NCI-H748 treated with DMSO at 0.1 percent for 48 hours (cell line): ENCODE measurements at regions not wholly inside any gene's neighbourhood (a gene's known extent, or its start where the extent isn't known, plus 50 kb on each side); places are given as distances from the start of the nearest gene placed in this dataset.
A peak's percentile ranks its signal among the peaks of the same experiment; 100 is the strongest.
"Not testable (repeated sequence)": the region's sequence is repeated elsewhere in the genome, so short reads cannot be mapped to it uniquely, and the experiment has no call there.

Experiments
- DNase-seq: peaks from one replicate; lab custom pipeline; 2025; lab: John Stamatoyannopoulos, UW

DNA sequence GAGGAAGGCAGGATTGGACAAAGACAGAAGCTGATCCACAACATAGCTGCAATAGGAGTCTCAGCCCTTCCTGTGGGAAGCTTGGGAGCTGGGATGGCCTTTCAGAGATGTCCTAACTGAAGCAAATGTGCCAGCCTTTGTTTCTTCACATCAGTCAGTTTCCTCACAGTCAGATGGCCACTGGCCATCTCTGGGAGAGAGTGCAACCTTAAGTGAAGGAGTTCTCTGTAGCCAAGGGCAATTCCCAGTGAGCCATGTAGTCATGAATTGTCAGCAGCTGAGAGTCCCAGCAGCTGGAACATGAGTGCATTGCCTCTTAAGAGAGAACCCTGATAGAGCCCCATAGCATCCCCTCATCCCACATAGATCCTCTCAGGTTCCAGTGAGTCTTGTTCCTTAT, 89.1 kb upstream of the LIFR start:
- DNase-seq: no peak

DNA sequence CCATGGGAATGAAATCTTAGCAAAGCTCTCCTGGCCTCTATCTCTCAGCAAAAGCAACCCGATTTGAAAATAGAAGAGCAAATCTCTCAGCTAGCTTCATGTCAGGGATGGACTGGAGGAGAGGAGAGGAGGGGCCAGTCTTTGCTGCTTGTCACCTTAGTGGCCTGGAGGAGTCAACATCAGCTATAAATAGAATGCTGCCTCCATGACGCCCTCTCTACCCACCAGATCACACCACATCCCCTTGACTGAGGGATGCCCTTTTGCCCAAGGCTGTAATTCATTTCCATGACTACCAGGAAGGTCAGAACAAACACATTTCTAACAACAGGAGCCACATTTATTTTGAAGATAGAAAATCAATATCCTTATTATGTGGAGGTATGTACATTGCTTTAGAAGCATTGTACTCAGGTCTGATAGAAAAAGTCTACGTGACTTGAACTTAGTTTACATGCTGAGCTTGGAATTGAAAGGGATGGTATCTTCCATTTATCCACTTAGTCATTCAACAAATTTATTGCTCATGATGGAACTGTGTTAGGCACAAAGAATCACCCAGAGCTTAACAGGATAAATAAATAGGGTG, 92.4 kb upstream of the LIFR start:
- DNase-seq: peak; percentile 81

DNA sequence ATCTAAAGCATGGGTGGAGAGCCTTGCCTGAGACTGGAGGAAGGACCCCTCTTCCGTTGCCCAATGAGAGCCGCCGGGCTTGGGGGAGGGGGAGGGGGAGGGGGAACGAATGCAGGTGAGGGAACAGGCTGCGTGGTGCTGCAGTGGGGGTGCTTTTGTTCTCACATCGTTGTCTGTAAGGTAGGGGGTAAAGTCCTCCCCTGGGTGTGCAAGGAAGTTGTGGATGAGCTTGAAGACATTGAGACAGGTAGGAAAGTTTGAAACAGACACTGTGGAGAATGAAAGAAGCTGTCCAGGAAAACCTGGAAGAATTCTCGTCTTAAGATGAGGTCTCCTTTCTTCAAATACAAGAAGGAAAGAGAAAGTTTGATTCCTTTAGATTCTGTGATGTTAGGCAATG, 94.1 kb upstream of the LIFR start:
- DNase-seq: no peak

DNA sequence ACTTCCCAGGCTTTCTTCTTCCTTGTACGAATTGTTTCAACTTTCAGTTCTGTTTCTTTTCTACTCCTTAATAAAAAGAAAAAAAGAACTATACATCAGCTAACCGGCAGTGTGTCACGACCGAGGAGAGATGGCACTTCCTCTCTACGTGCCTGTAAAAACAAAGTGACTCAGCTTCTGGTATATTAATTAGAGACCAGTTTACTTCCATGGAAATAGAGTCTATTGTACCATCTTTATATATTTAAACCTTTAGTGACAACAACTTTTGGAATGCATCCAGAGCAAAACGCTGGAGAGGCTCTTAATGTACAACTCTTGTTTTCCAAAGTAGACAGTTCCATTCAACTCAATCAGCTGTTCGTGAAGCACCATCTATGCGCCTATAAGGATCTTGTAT, 94.5 kb upstream of the LIFR start:
- DNase-seq: peak; percentile 50

DNA sequence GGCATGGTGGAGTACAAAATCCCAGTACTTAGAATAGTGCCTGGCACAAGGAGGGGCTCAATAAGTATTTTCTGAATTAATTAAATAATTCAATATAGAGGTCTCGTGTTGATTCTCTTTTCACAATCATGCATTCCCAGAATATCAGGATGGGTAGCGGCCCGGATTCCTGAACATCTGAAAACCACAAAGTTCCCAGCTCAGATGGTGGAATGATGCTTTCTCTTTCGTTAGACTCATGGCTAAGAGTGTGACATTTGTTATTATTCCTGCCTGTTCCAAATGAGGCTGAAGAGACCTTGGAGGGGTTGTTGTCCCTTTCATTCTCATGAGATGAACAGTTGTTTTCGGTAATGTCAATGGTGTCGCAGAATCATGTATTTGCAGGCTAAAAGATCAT, 95.4 kb upstream of the LIFR start:
- no peak for DNase-seq

DNA sequence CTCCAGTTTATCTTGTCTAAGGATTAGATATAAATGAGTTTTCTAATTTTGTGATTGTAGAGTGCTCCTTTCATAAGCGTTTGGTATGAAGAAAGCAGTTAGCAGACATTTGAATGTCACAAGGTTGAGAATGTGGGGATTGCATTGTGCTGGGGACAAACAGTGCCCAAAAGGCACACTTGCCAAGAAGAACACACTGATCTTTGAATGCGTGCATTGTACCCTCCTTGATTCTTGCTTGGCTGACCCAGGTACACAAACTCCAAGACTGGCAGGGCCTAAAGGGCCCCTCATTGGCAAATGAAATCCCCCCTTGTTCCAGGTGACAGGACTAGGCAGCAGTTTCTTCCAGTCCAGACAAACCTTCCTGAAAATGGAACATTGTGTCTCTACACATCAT, 96.9 kb upstream of the LIFR start:
- no peak for DNase-seq

DNA sequence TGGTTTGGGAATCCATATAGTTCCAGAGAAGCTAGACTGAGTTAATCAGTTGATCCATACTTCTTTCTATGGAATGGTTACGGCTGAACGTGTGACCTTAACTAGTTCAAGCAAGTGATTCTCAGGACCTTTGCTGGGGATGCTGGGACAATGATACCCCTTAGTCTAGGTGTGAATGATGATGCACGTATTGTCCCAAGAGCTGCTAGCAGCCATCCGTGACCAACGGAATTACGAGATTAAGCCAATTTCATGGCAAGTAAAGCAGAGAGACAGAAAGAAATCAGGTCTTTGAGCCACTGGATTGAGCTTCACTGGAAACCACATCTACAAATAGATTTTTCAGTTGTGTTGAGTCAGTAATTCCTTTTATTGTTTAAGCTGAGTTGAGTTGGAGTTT, 99.2 kb upstream of the LIFR start:
- no peak for DNase-seq

DNA sequence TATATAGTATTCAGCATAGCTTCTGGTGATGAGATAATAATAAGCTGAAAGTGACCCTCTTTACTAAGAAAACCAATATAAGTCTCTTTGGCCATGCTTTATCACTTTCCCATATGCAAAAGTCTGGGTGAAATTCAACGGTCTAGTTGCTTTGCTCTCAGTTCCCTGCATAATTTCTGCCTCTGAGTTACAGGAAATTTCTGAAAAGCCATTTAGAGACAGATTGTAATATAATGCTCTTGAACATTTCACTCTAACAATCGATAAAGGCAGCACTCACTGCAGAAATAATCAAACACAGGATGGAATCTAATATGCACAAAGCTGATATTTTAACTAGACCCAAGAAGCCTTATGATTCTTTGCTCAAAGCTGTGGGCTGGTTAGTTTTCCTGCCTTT, 100.1 kb upstream of the LIFR start:
- DNase-seq: no peak

DNA sequence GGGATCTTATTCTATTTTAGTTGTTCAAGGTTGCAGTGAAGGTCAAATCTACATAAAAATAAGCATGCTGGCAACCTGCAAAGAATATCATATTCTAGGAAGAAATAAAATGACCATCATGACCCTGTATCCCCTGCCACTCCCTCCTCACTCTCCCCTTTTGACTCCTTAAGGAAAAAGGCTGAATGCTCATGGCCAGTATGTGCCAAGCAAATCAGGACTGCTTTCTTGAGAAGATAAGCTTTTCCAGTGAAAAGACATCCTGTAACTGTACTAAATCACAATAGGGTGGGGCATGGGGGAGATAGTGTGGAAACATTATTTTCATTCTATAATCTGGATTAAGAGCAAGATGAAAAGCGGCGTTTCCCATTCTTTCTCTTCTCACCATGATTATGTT, 100.6 kb upstream of the LIFR start:
- DNase-seq: no peak

DNA sequence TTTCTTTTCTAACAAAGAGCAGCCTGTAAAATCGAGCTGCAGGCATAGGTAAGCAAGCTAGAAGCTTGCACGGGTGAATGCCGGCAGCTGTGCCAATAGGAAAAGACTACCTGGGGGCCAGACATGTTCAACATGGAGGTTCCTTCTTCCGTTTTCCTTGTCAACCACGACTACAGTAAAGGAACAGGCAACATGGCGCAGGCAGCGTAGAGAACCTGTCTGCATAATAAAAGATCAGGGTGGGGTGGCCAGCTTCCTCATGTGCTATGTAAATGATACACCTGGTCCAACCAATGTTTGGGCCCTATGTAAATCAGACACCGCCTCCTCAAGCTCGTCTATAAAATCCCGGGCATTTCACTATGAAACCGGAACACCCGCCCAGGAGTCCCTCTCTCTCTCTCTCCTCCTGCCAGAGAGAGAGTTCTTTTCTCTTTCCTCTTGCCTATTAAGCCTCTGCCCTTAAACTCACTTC, 103.8 kb upstream of the LIFR start:
- peak; percentile 100 for DNase-seq

DNA sequence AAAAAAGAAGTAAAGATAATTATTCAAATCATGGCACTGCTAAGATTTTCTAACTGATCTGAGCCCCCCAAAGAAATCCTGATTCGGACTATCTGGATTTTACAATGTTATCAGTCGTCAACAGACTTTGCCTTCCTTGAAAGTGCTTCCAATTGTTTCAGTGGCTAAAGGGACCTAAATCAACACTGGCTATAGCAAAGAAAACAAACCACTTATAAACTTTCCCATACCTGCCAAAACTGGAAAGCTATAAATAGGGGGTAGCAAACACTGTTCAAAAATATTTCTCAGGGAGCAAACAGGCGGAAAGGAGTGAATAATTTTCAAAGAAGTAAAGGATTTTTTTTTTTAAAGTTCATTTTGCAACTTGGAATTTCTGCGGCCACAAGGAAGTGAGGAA, 105.6 kb upstream of the LIFR start:
- DNase-seq: no peak

DNA sequence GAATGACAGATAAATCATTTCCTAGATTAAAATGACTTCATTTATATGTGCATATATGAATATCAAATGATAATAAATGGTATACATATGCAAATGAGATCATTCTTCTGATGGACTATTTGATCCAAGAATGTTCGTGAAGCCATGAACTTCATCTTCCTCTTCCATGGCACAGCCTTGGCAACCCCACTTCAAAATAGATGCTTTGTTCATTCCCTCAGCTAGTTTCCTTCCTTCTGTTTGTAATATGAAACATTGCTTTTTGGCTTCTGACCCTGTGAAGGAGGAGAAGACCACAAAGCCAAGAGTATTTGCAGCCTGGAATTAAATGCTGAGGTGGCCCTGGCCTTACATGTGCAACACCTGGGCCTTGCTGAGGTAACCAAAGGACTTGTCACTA, 106.8 kb upstream of the LIFR start:
- DNase-seq: no peak

DNA sequence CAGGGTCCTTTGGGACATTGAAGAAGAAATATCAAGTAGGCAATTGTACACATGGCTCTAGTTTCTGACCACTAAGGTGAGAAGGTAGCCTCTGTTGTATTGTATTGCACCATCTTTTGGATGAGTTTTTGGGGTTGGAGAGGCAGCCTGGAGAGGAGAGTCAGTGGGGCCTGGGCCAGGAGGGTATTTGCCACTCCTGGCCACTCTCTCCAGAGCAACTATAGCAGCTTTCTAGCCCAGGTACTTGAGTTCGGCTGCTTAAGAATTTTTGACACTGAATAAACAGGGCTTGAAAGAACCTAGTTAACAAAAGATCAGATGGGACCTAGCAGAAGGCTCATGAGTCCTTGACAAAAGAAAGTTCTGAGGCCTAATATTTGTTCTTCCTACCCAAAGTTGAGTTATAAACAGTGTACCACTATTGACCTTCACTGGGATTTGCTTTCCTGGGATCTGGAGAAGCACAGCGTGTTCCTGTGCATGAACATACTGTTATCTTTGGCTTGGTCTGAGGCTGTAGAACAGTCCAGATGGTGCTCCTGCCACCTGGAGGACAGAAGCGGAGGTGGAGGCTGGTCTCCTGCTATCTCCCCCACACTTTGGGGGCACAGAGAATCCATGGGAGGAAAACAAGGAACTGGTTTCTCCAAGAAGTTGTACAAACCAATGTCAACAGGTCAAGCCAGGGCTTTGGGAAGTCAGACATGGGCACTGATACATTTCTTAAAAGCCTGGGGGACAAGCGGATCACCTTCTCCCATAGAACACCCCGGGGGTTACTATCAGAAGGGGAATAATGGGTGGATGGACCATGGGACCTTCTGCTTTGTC, 110.4 kb upstream of the LIFR start:
- DNase-seq: peak; percentile 36

DNA sequence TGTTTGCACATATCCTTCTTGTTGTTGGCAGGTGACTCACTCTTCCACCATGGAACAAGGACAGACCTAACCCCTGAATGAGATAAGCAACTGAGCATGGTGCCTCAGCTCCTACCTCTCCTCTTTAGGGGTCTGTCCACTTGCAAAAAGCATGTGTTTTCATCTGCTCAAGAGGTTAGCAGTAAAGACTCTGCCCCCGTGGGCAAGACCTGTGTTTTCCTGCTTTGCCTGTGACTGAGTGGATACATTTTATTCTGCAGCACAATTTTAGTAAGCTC, 111.0 kb upstream of the LIFR start:
- DNase-seq: no peak

DNA sequence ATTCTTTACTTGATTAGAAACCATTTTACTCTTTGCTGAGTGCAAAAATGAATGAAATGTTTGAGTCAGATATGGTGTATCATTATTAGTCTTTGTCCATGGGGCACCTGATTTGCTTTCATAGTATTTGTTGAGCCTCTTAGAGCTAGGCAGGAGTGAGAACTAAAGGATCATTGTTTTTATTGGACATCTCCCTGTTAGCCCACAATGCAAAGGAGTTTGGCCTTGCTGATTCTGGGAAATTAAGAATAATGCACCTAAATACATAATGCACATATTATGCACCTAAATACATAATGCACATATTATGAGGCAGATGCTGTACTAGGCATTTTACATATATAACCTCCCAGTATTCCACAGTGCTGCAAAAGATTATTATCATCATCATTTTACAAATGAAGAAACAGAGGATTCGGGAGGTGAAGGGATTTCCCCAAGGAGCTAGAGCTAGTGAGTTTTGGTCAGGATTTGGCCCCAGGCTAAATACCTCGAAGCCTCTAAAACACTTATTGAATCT, 113.0 kb upstream of the LIFR start:
- DNase-seq: no peak

DNA sequence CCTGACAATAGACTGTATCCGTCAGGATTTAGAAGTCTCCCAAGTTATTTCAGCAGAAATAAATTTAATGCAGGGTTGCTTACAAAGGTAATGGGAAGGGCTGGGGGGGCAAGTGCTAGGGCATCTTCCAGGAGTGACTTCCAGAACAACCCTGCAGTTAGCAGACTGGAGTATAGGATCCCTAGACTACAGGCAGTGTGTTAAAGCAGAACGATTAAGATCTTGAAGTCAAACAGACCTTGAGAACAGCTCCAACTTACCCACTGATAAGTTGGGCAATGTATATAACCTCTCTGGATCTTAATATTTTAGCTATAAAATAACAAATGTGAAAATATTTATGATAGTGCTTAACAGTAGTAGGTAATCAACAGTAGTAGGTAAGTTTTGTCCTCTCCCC, 113.6 kb upstream of the LIFR start:
- no peak for DNase-seq

DNA sequence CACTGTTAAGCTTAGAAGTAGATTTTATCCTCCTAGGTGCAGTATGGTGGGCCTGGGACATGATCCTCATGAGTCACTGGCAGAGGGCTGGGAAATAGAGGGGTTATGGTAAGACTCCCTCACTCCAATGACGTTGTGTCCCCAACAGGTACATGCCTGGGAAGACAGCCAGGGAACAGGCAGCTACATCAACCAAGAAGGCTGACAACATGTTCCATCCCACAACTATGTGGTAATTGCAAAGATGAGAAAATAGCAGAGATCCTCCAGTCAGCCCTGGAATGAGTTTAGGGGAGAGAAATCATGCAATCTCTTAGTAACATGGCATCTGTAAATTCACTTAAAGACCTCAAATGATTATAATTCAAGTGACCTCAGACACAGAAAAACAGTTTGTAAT, 114.4 kb upstream of the LIFR start:
- no peak for DNase-seq

DNA sequence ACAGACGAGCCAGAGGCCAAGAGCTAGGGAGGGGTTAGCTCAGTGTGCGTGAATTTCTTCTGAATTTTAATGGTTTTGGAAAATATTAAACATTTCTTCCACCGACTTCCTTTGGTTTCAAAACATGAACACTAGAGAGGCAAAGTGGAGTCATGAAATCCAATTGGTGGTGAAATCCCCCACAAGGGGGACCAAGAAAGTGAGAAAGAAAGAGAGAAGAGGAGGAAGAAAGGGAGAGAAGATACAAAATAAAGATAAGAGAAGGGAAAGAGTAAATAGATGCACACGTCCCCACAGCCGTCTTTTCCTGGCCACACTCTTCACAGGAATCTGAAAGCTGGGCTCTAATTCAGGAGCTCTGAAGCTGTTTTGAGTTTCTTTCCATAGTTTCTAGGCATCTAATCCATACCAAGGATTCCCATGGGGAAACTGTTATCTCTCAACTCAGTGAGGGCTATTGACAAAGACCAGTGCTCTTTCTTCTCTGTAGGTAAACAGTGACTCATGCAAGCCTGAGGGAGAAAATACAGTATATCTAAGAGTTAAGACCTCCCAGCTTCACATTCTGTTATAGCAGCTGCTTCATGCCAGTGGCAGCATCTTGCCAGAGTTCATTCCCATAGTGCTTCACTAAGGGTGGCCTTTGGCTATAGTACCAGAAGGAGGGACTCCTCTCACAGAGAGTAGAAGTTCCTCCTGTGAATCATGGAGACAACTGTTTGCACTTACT, 115.8 kb upstream of the LIFR start:
- no peak for DNase-seq

DNA sequence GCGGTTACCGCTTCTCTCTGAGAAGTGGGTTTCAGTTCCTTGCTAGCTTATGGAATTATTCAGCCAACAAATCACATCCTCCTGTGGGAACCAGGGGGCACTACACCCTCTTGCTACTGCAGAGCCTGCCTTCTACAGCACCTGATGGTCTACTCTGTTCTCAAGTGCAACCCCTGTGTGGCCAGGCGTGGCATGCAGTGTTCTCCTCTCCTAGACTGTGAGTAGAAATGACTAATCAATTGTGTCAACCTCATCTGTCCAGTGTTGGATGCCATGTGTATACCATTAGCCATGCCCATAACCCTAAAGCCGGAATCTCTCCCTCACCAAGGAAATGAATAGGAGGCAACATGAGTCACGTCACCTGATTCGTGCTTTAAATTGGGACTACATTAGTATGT, 117.2 kb upstream of the LIFR start:
- DNase-seq: no peak

DNA sequence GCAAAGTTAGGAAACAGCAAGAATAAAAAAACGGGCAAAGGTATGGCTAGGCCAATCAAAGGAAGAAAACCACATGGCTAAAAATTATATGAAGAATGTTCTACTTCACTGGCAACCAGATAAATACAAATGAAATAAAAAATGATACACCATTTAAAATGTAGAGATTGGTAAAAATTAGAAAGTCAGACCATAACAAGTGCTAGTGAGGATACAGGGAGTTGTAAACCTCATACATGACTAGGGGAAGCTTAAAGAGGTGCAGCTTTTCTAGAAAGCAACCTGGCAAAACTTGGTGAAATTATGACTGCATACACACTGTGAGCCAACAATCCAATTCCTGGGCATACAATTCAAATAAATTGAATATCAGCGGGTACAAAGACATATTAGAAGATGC, 119.0 kb upstream of the LIFR start:
- DNase-seq: no peak

DNA sequence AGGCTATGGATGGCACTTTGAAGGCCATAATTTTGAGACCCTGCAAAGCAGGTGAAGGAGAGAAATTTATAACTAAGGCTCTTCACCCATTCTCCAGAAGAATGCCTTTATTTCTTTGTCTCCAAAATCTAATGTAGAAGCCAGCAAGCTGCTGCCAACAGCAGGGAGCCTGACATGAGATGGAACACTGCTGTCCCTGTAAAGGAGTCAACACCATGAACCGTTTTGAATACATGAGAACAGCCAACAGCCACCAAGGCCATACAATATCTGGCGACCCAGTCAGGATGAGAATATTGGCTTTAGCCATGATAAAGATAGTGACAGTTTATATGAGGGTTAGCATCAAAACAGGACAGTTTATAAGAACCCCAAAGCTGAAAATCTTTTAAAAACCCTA, 121.2 kb upstream of the LIFR start:
- no peak for DNase-seq

DNA sequence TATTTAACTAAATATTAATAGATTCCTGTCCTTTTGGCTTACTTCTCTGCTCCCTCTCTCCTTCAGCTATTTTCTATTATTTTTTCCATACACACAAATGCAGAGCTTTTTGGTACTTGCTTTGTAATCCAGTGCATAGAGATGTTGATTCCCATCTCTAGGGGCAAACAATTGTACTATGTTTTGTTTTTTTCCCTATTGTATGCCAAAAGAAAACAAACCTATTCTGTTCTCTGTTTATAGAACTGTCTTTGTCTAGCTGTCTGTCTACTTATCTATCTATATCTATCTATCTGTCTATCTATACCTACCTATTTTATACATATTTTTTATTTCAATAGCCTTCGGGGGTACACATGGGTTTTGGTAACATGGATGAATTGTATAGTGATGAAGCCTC, 121.6 kb upstream of the LIFR start:
- no peak for DNase-seq

DNA sequence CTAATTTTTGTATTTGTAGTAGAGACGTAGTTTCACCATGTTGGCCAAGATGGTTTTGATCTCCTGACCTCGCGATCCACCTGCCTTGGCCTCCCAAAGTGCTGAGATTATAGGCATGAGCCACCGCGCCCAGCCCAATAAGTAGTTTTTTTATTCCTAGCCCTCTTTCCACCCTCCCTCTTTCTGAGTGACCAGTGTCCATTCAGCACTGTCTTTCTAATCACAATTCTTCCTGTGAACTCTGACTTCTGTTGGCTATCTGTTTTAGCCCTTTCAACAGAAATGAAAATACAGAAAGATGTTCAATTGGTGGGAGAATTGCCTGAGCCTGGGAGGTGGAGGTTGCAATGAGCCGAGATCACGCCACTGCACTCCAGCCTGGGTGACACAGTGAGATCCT, 122.3 kb upstream of the LIFR start:
- DNase-seq: not testable (repeated sequence)
